ENCODE measurements at regions not wholly inside any gene's neighbourhood (a gene's known extent, or its start where the extent isn't known, plus 50 kb on each side); places are given as distances from the start of the nearest gene placed in this dataset.
"Not testable (repeated sequence)": the region's sequence is repeated elsewhere in the genome, so short reads cannot be mapped to it uniquely, and the experiment has no call there.

DNA sequence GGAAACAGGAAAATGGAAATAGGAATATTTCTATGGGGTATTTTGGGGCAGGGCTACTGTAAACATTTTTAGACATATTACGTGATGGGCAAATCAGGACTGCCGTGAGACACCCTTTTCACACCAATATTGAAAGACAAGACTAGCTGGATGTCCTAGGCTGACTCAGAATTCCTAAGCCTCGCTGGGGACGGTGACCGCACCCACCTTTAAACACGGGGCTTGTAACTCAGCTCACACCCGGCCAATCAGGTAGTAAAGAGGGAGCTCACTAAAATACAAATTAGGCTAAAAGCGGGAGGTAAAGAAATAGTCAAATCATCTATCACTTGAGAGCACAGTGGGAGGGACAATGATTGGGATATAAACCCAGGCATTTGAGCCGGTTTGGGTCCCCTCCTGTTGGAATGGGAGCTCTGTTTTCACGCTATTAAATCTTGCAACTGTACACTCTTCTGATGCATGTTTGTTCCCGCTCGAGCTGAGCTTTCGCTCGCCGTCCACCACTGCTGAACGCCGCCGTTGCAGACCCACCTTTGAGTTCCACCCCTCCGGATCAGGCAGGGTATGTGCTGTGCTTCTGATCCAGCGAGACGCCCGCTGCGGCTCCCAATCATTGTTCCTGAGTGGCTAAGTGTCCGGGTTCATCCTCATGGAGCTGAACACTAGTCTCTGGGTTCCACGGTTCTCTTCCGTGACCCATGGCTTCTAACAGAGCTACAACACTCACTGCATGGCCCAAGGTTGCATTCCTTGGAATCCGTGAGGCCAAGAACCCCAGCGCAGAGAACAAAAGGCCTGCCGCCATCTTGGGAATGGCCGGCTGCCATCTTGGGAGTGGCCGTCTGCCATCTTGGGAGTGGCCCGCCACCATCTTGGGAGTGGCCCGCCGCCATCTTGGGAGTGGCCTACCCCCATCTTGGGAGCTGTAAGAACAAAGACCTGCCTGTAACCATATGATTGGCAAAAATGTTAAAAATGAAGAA, 152.6 kb downstream of the CRLF2 start:
- no peak for TF ChIP-seq POLR2A (IDR thresholded peaks at IDR 0.05; ENCODE audit: low read depth, low read length)
- FAIRE-seq (no peak), DNase-seq (ENCODE audit: insufficient read length, low spot score) (no peak)

DNA sequence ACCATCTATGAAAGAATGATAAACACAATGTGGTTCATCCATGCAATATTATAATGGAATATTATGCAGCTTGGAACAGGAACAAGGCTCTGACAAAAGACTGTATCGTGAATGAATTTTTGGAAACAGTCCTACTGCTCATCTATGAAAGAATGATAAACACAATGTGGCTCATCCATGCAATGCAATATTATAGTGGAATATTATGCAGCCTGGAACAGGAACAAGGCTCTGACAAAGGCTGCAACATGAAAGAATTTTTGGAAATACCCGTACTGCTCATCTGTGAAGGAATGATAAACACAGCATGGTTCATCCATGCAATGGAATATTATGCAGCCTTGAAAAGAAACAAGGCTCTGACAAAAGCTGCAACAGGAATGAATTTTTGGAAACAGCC, 158.8 kb downstream of the CRLF2 start:
- not testable (repeated sequence) for FAIRE-seq; DNase-seq (ENCODE audit: insufficient read length, low spot score)

DNA sequence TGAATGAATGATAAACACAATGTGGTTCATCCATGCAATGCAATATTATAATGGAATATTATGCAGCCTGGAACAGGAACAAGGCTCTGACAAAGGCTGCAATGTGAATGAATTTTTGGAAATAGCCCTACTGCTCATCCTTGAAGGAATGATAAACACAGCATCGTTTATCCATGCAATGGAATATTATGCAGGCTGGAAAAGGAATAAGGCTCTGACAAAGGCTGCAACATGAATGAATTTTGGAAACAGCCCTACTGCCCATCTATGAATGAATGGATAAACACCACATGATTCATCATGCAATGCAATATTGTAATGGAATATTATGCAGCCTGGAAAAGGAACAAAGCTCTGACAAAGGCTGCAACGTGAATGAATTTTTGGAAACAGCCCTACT, 159.4 kb downstream of the CRLF2 start:
- no peak for FAIRE-seq
- no peak for TF ChIP-seq POLR2A (IDR thresholded peaks at IDR 0.05; ENCODE audit: low read depth, low read length)
- no peak for DNase-seq (ENCODE audit: insufficient read length, low spot score)

DNA sequence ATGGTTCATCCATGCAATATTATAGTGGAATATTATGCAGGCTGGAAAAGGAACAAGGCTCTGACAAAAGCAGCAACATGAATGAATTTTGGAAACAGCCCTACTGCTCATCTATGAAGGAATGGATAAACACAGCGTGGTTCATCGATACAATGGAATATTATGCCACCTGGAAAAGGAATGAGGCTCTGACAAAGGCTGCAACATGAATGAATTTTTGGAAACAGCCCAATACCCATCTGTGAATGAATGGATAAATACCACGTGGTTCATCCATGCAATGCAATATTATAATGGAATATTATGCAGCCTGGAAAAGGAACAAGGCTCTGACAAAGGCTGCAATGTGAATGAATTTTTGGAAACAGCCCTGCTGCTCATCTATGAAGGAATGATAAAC, 160.4 kb downstream of the CRLF2 start:
- TF ChIP-seq POLR2A (IDR thresholded peaks at IDR 0.05; ENCODE audit: low read depth, low read length), result no peak
- DNase-seq (ENCODE audit: insufficient read length, low spot score) (no peak), FAIRE-seq (no peak)

DNA sequence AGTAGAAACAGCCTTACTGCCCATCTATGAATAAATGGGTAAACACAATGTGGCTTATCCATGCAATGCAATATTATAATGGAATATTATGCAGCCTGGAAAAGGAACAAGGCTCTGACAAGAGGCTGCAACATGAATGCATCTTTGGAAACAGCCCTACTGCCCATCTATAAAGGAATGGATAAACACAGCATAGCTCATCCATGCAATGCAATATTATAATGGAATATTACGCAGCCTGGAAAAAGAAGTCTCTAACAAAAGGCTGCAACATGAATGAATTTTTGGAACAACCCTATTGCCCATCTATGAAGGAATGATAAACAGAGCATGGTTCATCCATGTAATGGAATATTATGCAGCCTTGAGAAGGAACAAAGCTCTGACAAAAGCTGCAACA, 161.0 kb downstream of the CRLF2 start:
- DNase-seq (ENCODE audit: insufficient read length, low spot score), result no peak
- FAIRE-seq, result no peak
- TF ChIP-seq POLR2A (IDR thresholded peaks at IDR 0.05; ENCODE audit: low read depth, low read length), result no peak

DNA sequence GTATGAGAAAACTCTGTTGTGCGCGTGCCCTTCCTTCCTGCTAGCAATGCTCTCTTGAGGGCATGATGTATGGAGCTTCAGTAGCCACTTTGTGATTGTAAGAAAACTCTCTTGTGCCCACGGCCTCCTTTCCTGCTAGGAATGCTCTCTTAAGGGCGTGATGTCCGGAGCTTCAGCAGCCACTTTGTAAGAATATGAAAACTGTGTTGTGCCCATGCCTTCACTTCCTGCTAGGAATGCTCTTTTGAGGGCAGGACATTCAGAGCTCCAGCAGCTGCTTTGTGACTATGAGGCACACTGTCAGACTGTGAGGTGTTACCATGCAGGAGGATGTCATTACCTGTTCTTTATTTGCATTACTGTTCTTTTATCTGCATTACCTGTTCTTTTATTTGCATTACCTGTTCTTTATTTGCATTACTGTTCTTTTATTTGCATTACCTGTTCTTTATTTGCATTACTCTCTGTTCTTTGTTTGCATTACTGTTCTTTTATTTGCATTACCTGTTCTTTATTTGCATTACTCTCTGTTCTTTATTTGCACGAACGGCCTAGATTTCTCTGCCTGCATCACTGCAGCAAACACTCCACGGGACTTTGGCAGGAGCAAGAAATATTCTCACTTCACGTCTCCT, 166.7 kb downstream of the CRLF2 start:
- DNase-seq (ENCODE audit: insufficient read length, low spot score), result no peak
- no peak for FAIRE-seq
- no peak for TF ChIP-seq POLR2A (IDR thresholded peaks at IDR 0.05; ENCODE audit: low read depth, low read length)

DNA sequence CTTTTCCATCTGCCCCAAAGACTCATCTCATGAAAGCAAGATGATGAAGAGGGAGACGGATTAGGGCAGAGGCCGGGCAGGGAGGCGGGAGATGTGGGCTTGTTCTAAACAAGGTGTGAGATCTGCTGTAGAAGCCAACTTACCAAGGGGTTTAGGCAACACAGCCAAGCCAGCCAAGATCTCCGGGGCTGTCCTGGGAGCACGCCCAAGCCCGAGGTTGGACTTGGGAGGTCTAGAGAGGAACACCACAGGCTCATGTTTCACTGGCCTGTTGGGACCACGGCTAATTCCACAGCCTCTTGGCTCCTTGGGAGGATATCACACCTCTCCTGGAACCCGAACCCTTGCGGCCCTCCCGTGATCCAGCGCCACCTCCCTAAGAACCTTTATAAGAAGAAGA, 171.4 kb downstream of the CRLF2 start:
- DNase-seq (ENCODE audit: insufficient read length, low spot score) (no peak), FAIRE-seq (no peak)
- no peak for TF ChIP-seq POLR2A (IDR thresholded peaks at IDR 0.05; ENCODE audit: low read depth, low read length)

DNA sequence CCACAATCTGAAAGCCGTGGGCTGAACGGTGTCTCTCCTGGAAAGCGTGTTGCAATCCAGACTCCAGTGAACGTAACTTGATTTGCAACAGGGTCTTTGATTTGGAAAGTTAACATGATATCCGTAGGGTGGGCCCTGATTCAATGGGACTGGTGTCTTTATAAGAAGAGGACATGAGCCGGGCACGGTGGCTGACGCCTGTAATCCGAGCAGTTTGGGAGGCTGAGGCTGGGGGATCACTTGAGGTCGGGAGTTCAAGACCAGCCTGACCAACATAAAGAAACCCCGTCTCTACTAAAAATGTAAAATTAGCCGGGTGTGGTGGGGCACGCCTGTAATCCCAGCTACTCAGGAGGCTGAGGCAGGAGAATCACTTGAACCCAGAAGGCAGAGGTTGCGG, 176.5 kb downstream of the CRLF2 start:
- not testable (repeated sequence) for DNase-seq (ENCODE audit: insufficient read length, low spot score); FAIRE-seq

DNA sequence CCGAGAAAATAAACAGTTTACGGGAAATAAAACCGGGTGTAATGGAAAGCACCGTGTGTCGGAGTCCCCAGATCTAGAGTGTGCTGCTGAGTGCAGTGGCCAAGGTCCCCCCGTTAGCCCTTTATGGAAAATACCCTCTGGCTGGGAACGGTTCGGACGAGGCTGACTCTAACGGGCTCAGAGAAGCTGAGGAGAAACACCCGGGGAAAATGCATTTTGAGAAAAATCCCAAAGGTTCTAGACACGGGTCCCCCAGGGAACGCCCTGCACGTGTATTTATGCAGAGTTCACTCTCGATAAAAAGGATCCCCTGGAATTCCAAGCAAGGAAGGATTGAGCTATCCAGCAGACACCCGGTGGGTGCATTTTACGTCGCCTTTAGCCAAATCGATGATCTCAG, 177.2 kb downstream of the CRLF2 start:
- no peak for FAIRE-seq
- DNase-seq (ENCODE audit: insufficient read length, low spot score), result no peak
- no peak for TF ChIP-seq POLR2A (IDR thresholded peaks at IDR 0.05; ENCODE audit: low read depth, low read length)

DNA sequence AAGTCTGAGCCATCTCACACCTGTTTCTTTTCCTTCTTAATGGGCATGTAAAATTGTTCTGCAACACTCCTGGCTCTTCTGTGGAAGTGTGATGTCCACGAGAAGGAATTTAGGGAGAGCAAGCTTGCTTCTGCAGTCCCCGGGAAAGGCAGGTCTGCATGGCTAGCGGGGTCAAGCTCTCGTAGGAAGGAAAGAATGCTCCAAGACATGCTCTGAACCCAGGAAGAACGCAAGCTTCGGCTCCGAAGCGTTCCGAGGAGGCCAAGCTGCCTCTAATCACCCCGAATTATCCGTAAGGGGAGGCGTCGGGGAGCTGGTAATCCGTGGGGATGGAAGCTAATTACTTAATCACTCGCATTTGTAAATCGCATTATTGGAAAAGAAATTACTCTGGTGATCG, 177.7 kb downstream of the CRLF2 start:
- FAIRE-seq (no peak), DNase-seq (ENCODE audit: insufficient read length, low spot score) (no peak)
- no peak for TF ChIP-seq POLR2A (IDR thresholded peaks at IDR 0.05; ENCODE audit: low read depth, low read length)

DNA sequence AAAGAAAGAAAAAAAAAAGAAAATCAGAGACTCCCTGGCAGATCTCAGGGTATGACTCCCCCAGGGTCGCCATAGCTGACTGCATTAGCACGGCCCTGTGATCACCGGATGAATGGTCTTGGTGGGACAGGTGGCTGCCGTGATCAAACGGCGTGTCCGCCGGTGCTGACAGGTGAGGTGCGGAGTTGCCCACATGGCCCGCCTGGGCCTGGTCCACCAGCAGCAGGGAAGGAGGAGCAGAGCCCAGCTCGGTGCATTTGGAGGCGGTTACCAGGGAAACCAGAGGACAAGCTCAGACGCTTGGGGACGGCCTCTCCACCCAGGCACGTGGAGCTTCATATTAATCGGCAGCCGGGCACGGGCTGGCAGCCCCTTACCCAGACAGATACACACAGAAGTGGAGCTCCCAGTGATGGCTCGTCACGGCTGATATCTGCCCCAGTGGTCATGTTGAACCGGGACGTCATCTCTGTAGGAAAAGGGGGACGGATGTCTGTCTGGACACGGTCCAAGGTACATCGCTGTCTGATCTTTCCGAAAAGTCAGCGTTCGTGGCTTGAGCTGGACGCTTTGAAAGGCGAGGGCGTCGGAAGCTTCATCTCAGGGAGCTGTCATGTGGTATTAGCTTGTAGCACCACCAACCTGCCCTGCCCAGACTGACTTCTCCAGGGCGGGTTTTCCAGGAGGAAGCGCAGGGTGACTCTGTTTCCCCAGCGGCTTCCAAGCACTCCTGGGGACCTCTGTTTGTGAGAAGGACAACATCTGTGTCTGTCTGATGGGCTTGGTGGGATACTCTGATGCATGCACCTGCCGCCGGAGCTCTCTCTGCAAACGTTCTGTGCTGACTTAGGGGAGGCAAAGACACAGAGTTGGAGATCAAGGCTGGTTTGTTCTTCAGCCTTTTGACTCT, 180.7 kb downstream of the CRLF2 start:
- TF ChIP-seq POLR2A (IDR thresholded peaks at IDR 0.05; ENCODE audit: low read depth, low read length), result no peak
- DNase-seq (ENCODE audit: insufficient read length, low spot score), result no peak
- FAIRE-seq, result no peak

DNA sequence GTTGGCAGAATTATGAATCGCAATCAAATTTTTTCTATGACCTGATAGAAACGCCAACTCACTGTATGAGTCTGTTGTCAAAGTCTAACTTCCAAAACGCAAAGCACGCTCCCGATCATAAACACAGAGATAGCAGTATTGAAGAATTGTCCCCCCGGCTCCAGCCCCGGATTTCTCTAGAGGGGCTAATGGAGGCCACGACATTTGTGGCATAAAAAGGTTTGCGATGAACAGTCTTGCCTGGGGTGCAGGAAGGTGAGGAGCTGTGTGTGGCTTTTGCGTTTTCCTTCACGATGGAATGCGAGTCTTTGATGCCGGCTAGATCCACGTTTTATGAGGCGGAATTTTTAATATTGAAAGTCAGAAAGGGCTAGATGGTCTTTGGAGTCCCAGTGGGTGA, 183.0 kb downstream of the CRLF2 start:
- no peak for FAIRE-seq
- DNase-seq (ENCODE audit: insufficient read length, low spot score), result no peak
- TF ChIP-seq POLR2A (IDR thresholded peaks at IDR 0.05; ENCODE audit: low read depth, low read length), result no peak

DNA sequence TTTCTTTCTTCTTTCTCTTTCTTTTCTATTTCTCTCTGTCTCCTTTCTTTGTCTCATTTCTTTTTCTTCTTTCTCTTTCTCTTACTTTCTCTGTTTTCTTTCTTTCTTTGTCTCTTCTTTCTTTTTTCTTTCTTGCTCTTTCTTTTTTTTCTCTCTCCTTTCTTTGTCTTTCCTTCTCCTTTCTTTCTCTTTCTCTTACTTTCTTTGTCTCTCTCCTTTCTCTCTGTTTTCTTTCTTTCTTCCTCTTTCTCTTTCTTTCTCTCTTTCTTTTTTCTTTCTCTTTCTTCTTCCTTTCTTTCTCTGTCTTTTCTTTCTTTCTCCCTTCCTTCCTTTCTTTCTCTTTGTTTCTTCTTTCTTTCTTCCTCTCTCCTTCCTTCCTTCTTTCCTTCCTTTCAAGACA, 184.8 kb downstream of the CRLF2 start:
- no peak for TF ChIP-seq POLR2A (IDR thresholded peaks at IDR 0.05; ENCODE audit: low read depth, low read length)
- DNase-seq (ENCODE audit: insufficient read length, low spot score), result no peak
- FAIRE-seq, result no peak

DNA sequence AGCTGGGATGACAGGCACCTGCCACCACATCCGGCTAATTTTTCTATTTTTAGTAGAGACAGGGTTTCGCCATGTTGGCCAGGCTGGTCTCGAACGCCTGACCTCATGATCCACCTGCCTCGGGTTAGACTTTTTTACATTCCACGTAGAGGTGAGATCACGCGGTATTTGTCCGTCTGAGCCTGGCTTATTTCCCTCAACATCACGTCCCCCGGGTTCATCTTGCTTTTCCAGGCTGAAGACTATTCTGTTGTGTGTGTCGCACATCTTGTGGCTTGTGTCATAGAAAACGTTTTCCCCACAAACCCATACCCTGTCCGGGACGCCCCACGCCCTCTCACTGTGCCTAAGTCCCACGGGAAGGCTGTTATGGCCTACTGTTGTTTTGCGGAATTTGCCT, 185.3 kb downstream of the CRLF2 start:
- DNase-seq (ENCODE audit: insufficient read length, low spot score) (no peak), FAIRE-seq (no peak)
- TF ChIP-seq POLR2A (IDR thresholded peaks at IDR 0.05; ENCODE audit: low read depth, low read length), result no peak

Data from H54 (cell line).